Dermis blood vessel endothelial cell (primary cell): ENCODE measurements at regions not wholly inside any gene's neighbourhood (a gene's known extent, or its start where the extent isn't known, plus 50 kb on each side); places are given as distances from the start of the nearest gene placed in this dataset.
"Not testable (repeated sequence)": the region's sequence is repeated elsewhere in the genome, so short reads cannot be mapped to it uniquely, and the experiment has no call there.

Source experiments
- DNase-seq: peaks from one replicate; pipeline ENCODE4 v3.0.0; 2010

DNA sequence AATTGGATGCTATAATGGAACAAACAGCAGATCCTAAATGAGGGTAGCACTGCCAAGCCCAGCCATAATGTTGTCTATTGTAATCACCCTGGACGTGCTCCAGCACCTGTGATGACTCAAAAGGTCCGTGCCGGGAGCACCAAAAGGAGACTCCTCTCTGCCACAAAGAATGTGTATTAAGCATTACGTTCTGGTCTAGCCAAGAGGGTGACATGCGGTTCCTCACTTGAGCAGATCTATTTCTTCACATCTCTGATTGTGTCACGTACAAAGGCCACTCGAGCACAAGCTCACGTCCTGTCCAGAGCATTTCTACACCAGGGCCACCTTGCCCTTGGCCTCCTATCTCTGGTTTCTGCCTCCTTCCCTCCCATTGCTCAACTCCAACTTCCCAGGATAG is 219.9 kb upstream of the IRS2 start:
- DNase-seq: peak; percentile 7

DNA sequence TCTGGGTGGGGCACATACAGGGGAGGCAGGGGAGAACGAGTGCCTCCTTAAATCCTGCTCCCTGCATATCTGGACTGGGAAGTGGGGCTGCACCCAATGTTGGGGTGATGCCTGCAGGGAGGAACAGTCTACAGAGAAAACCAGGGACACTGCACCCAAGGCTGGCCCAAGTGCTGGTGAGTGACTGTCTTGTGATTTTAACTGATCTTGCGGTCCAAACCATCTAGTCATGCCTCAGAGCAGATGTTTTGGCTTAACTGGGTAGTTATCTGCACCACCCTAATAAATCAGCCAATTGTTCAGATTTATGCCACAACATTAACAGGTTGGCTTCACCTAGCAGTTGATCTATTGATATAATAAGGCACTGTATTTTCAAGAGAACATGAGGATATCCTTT is 219.2 kb upstream of the IRS2 start:
- DNase-seq: no peak

DNA sequence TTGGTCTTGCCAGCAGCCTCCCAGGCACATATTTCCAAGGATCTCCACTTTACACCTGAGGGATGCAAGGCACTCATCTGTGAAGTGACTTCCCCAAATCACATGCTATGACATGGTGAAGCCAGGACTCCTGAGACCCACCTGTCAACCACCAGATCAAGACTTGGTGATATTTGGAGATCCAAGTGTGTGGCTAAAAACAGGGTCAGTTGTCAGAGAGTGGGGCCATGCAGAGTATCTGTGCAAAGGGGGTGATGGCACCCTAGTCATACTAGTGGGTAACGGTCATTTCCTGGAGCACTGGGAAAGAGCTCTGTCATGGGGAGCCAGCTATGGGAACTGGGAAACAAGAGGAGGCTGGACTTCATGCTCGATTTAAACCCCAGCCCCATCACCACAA is 218.4 kb upstream of the IRS2 start:
- no peak for DNase-seq

DNA sequence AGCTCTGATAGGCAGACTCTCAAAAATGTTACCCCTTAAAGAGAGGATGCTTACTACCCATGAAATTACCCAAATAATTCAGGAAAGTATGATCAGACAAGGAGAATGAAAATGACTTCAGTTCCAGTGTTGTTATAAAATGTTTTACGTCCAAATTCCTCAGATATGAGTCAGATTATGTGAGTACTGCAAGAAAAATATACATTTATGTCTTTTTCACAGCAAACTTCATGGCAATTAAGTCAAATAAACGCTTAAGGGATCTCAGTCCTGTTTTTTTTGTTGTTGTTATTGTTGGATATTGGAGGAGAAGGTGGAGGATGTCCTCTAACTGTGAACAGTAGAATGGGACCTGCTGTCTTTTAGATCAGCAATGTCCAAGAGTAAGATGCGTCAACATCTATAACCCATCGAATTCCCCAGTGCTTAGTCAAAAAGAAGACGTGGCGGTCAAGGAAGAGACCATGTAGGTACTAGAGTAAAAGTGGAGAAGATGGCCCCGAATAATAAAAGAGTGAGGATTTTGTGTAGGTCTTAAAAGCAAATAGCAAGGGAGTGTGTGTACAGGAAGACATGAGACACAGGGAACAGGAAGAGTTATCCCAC is 215.4 kb upstream of the IRS2 start:
- no peak for DNase-seq

GRCh38 chr13:110000534-110001345 is 214.4 kb upstream of the IRS2 start:
- DNase-seq: no peak

DNA sequence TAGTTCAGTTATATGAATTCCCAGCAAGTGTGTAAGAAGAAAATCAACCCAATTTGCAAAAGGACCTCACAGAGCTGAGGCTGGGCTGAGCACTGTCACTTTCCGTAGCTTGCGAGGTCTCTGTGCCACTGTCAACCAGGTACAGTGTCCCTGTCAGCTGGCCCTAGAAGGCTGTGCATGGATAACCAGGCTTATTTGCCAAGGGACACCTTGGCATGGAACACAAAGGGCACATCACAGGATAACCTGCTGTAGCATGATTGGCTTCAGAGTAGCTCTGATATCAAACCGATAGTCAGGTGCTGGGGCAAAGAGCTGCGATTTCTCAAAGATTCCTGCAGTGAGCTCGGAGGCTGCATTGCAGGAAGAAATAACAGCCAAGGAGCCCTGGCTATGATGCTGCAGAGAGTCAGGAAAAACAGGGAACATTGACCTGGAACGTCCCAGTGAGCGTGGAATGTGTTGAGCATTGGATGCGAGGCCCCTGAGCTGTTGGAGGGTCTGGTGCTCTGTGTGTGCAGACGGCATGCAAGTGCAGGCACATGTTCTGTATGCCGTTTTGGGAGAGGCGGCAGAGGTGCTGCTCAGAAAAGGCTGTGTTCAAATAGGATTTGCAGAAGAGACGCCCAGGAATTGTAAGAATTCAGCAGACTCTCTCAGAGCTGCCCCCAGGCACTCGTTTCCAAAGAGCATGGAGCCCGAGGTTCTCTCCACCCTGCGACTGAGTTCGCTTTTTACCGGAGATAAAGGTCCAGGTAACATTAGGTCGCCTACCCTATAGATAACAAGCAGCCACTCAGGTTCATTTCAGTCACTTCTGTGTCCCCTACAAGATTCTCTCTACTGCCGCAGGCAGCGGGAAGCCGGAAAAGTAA is 213.5 kb upstream of the IRS2 start:
- no peak for DNase-seq

- DNase-seq: no peak
Observed at GRCh38 chr13:109998684-109999533, 212.5 kb upstream of the IRS2 start.

DNA sequence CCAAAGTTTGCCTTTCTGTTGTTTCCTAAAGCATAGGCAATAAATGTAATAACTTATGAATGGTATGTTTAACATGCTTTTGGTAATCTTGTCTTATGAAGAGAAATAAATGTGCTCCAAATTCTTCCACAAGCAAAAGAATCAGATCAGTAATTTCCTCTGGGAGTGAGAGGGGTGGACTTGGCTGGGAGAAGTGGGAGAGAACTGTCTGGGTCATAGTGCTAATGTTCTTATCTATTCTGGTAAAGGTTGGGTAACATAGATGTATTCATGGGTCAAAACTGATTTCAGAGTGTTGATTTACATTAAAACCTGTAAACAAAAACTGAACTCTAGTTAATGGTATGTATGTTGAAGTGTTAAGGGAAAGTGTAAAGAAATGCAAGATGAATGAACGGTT is 211.7 kb upstream of the IRS2 start:
- no peak for DNase-seq

- not testable (repeated sequence) for DNase-seq
Observed at GRCh38 chr13:109997056-109997595, 210.7 kb upstream of the IRS2 start.

GRCh38 chr13:109996404-109996960 is 210.1 kb upstream of the IRS2 start:
- no peak for DNase-seq

DNA sequence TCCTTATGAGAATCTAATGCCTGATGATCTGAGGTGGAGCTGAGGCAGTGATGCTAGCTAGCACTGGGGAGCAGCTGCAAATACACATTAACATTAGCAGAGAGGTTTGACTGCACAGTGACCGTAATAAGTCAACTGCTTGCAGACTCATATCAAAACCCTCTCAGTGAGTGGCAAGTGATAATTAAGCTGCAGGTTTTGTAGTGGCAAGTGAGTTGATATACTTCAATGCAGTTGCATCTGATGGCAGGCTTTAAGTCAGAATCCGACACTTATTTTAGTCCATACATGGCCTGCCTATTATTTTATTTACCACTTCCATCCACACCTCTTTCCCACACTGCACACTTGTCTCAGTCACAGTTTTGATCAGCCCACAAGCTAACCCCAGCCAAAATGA is 209.2 kb upstream of the IRS2 start:
- DNase-seq: no peak

DNA sequence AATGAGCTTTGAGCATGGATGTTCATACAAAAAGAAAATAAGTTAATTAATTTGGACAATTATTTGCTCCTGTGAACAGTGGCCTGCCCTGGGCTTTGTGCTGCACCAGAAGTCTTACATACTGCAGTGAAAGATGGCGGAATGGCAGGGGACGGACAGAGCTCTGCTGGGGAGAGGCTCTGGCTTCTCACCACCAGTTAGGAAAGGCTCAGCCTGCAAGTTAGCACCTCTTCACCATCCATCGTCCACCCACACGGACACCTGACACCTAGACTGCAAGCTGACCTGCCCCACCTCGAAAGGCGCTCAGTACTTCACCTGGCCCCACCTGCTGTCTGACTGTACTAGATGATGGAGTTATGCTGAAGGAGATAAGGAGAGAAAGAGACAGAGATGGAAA is 203.9 kb upstream of the IRS2 start:
- DNase-seq: no peak

DNA sequence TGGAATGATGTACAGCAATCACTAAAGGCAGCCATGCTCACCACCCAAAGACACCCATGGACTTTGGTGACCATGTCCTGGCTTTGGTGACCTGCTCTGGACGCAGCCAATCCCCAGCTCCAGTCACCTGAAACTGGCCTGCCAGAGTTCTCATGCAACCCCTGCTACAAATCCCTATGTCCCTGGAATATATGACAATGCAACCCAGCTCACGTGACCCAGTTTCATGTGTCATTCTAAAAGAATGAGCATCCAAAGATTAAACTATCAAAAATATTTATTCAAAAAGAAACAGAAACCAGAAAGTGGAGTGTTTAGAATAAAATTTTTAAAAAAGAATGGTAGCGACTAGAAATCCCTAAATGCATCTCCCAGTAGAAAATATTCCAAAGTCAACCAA is 203.3 kb upstream of the IRS2 start:
- DNase-seq: no peak

DNA sequence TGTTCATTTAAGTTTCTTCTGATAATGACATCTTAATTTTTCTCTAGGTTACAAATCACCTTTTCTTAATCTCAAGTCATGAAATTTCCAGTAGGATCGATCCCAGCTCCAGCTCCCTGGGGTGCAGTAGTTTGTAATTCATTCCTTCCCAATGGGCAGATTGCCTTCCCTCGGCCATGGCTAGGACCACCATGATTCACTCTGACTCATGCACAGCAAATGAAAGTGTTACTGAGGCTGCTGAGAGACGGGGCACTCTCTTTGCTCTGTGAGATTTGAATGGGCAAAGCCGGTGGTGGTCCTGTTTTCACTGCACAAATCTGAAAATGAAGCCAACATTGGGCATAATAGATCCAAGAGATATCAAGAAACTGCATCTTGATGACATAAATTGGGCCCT is 202.8 kb upstream of the IRS2 start:
- DNase-seq: no peak

- DNase-seq: no peak
Observed at GRCh38 chr13:109986851-109987250, 200.5 kb upstream of the IRS2 start.

DNA sequence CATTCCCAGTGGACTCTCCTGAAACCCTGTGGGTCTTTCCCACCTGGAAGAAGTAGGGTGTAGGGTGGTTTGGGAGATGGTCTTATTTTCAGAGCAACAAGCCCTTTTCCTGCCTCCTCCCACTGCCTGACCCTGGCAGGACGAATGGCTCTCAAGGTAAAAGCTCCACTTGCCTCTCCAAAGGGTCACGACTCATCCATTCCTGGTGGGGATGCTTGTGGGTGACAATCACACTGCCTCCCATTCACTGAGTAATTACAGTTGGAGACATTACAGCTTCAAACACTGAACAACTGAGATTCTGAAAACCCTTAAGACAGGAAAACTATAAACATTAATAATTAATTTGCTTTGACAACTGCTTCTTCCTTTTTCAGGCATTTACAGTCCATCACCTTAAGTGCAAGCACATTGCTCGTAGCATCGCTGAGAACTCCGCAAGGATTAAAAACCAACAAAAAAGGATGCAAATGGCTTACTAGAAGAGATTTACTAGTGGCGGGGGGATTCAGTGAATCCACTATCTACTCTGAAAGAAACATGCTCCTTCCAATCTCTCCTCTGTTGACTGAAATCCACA is 199.6 kb upstream of the IRS2 start:
- DNase-seq: no peak

GRCh38 chr13:109983447-109983846 is 197.1 kb upstream of the IRS2 start:
- no peak for DNase-seq

GRCh38 chr13:109981000-109981399 is 194.6 kb upstream of the IRS2 start:
- DNase-seq: no peak

DNA sequence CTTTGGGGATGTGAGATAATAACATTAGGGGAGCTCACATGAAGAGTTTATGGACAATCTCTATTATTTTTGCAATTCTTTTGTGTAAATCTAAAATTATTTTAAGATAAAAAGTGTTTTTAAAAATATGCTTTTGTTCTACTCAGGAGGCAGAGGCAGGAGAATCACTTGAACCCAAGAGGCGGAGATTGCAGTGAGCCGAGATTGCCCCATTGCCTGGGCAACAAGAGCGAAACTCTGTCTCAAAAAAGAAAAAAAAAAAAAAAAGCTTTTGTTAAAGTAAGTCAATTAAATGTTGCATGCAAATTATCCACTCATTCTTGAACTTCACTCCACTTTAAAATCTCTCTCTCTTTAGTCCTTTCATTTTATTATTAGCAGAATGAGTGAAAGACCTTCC is 193.3 kb upstream of the IRS2 start:
- DNase-seq: not testable (repeated sequence)

DNA sequence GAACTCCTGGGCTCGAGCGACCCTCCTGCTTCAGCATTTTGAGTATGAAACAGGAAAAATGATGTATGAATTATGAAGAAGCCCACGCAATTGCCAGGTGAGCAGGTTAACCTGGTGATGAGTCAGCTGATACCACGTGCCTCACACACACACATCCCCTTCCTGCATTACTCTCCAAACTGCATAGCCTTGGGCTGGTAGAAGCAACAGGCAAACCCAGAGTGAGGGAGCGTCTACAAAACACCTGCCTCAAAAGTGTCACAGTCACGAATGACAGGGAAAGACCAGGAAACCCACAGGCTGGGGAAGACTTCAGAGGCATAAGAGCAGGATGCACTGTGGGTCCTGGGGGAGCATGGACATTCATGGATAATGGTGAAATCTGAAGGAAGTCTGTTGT is 192.8 kb upstream of the IRS2 start:
- no peak for DNase-seq

DNA sequence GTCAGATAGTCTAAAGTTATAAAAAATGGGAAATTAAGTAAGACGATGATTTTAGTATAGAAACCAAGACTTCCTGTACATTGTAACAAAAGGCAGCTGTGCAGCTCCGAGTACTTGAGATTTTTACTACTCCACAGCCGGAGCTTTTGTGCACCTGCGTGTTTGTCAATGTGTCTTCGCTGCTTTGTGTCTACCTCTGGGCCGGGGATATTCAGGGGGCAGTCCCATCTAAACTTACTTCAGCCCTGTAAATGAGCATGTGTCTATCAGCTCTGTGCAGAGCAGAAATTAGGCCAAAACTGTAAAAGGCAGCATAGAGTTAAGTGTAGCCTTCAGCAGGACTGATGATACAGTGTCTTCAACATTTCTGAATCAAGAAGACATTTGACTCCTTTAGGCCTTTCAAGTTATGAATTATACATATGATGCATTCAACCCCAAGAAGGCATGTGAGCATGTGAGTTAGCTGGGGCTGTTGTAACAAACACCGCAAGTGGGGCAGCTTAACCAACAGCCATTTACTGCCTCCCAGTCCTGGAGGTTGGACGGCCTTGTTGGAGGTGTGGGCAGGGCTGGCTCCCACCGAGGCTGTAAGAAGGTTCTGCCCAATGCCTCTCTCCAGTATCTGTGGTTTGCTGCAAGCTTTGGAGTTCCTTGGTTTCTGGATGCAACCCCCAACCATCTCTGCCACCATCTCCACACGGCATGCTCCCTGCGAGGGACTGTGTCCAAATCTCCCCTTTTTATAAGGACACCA is 191.0 kb upstream of the IRS2 start:
- no peak for DNase-seq
